ENCODE measurements at regions not wholly inside any gene's neighbourhood (a gene's known extent, or its start where the extent isn't known, plus 50 kb on each side); places are given as distances from the start of the nearest gene placed in this dataset.

- TF ChIP-seq CTCF (IDR thresholded peaks at IDR 0.05) (no peak), EP300 (IDR thresholded peaks at IDR 0.05) (no peak)
These were observed 204.9 kb downstream of the ZNF462 start for GRCh38 chr9:107067739-107068416.
